ENCODE measurements at regions not wholly inside any gene's neighbourhood (a gene's known extent, or its start where the extent isn't known, plus 50 kb on each side); places are given as distances from the start of the nearest gene placed in this dataset.
"Not testable (repeated sequence)": the region's sequence is repeated elsewhere in the genome, so short reads cannot be mapped to it uniquely, and the experiment has no call there.

- DNase-seq, result no peak
- Histone ChIP-seq H3K36me3 (ENCODE audit: control insufficient read depth, insufficient read depth, low read length) (no peaks in the 10 kb centered on the region), H3K27me3 (replicated peaks; ENCODE audit: control insufficient read depth, insufficient read depth, low read length, poor library complexity, severe bottlenecking) (no peaks in the 10 kb centered on the region), H3K4me1 (ENCODE audit: control insufficient read depth, insufficient read depth, low read length, poor library complexity, severe bottlenecking) (no peaks in the 10 kb centered on the region), H3K9me3 (ENCODE audit: control insufficient read depth, low read length) (no peaks in the 10 kb centered on the region), H3K4me3 (ENCODE audit: insufficient read depth, low read depth, low read length, poor library complexity, severe bottlenecking) (no peak overlapping the region), H3K27ac (ENCODE audit: insufficient read depth, low read length, poor library complexity, severe bottlenecking) (no peak overlapping the region)
These were observed 102.6 kb downstream of the RSL24D1 start for GRCh38 chr15:55094136-55094535.

GRCh38 chr15:55088207-55088606 is 108.5 kb downstream of the RSL24D1 start:
- no peak overlapping the region for H3K27ac ChIP-seq (ENCODE audit: insufficient read depth, low read length, poor library complexity, severe bottlenecking)
- no peak for DNase-seq
- H3K4me3 ChIP-seq (ENCODE audit: insufficient read depth, low read depth, low read length, poor library complexity, severe bottlenecking), result no peak overlapping the region
- no peaks in the 10 kb centered on the region for H3K36me3 ChIP-seq (ENCODE audit: control insufficient read depth, insufficient read depth, low read length)
- no peaks in the 10 kb centered on the region for H3K27me3 ChIP-seq (replicated peaks; ENCODE audit: control insufficient read depth, insufficient read depth, low read length, poor library complexity, severe bottlenecking)
- H3K9me3 ChIP-seq (ENCODE audit: control insufficient read depth, low read length), result no peaks in the 10 kb centered on the region
- no peaks in the 10 kb centered on the region for H3K4me1 ChIP-seq (ENCODE audit: control insufficient read depth, insufficient read depth, low read length, poor library complexity, severe bottlenecking)

- no peaks in the 10 kb centered on the region for H3K27me3 ChIP-seq (replicated peaks; ENCODE audit: control insufficient read depth, insufficient read depth, low read length, poor library complexity, severe bottlenecking)
- H3K4me1 ChIP-seq (ENCODE audit: control insufficient read depth, insufficient read depth, low read length, poor library complexity, severe bottlenecking), result no peaks in the 10 kb centered on the region
- DNase-seq, result no peak
- H3K36me3 ChIP-seq (ENCODE audit: control insufficient read depth, insufficient read depth, low read length), result no peaks in the 10 kb centered on the region
- no peak overlapping the region for H3K4me3 ChIP-seq (ENCODE audit: insufficient read depth, low read depth, low read length, poor library complexity, severe bottlenecking)
- no peak overlapping the region for H3K27ac ChIP-seq (ENCODE audit: insufficient read depth, low read length, poor library complexity, severe bottlenecking)
- no peaks in the 10 kb centered on the region for H3K9me3 ChIP-seq (ENCODE audit: control insufficient read depth, low read length)
These were observed 112.1 kb downstream of the RSL24D1 start for GRCh38 chr15:55084673-55085072.

GRCh38 chr15:55084216-55084615 is 112.5 kb downstream of the RSL24D1 start:
- H3K9me3 ChIP-seq (ENCODE audit: control insufficient read depth, low read length), result no peaks in the 10 kb centered on the region

DNA sequence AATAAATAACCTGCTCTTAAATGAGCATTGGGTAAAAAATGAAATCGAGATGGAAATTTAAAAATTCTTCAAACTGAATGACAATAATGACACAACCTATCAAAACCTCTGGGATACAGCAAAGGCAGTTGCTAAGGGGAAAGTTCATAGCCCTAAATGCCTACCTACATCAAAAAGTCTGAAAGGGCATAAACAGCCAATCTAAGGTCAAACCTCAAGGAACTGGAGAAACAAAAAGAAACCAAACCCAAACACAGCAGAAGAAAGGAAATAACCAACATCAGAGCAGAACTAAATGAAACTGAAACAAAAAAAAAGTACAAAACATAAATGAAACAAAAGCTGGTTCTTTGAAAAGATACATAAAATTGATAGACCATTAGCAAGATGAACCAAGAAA is 119.7 kb downstream of the RSL24D1 start:
- H3K36me3 ChIP-seq (ENCODE audit: control insufficient read depth, insufficient read depth, low read length); H3K4me1 ChIP-seq (ENCODE audit: control insufficient read depth, insufficient read depth, low read length, poor library complexity, severe bottlenecking); H3K9me3 ChIP-seq (ENCODE audit: control insufficient read depth, low read length); H3K27ac ChIP-seq (ENCODE audit: insufficient read depth, low read length, poor library complexity, severe bottlenecking); H3K4me3 ChIP-seq (ENCODE audit: insufficient read depth, low read depth, low read length, poor library complexity, severe bottlenecking); H3K27me3 ChIP-seq (replicated peaks; ENCODE audit: control insufficient read depth, insufficient read depth, low read length, poor library complexity, severe bottlenecking); DNase-seq: not testable (repeated sequence)

More at GRCh38 chr15:55084216-55084615, 112.5 kb downstream of the RSL24D1 start:
- no peak overlapping the region for H3K27ac ChIP-seq (ENCODE audit: insufficient read depth, low read length, poor library complexity, severe bottlenecking)
- H3K4me1 ChIP-seq (ENCODE audit: control insufficient read depth, insufficient read depth, low read length, poor library complexity, severe bottlenecking), result no peaks in the 10 kb centered on the region
- H3K4me3 ChIP-seq (ENCODE audit: insufficient read depth, low read depth, low read length, poor library complexity, severe bottlenecking), result no peak overlapping the region
- H3K36me3 ChIP-seq (ENCODE audit: control insufficient read depth, insufficient read depth, low read length), result no peaks in the 10 kb centered on the region
- H3K27me3 ChIP-seq (replicated peaks; ENCODE audit: control insufficient read depth, insufficient read depth, low read length, poor library complexity, severe bottlenecking), result no peaks in the 10 kb centered on the region
- no peak for DNase-seq

DNA sequence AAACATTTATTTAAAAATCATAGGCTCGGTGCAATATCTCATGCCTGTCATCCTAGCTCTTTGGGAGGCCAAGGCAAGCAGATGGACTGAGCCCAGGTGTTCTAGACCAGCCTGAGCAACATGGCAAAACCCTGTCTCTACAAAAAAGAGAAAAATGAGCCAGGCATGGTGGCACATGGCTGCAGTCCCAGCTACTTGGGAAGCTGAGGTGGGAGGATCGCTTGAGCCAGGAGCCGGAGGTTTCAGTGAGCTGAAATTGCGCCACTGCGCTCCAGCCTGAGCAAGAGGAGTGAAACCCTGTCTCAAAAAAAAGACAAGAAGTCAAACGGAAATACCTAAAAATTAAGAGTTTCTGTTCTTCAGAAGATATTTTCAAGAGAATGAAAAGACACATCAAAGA is 122.3 kb downstream of the RSL24D1 start:
- Histone ChIP-seq H3K36me3 (ENCODE audit: control insufficient read depth, insufficient read depth, low read length) (no peaks in the 10 kb centered on the region), H3K4me1 (ENCODE audit: control insufficient read depth, insufficient read depth, low read length, poor library complexity, severe bottlenecking) (no peaks in the 10 kb centered on the region), H3K27me3 (replicated peaks; ENCODE audit: control insufficient read depth, insufficient read depth, low read length, poor library complexity, severe bottlenecking) (no peaks in the 10 kb centered on the region), H3K9me3 (ENCODE audit: control insufficient read depth, low read length) (no peaks in the 10 kb centered on the region), H3K27ac (ENCODE audit: insufficient read depth, low read length, poor library complexity, severe bottlenecking) (no peak overlapping the region), H3K4me3 (ENCODE audit: insufficient read depth, low read depth, low read length, poor library complexity, severe bottlenecking) (no peak overlapping the region)
- no peak for DNase-seq

DNA sequence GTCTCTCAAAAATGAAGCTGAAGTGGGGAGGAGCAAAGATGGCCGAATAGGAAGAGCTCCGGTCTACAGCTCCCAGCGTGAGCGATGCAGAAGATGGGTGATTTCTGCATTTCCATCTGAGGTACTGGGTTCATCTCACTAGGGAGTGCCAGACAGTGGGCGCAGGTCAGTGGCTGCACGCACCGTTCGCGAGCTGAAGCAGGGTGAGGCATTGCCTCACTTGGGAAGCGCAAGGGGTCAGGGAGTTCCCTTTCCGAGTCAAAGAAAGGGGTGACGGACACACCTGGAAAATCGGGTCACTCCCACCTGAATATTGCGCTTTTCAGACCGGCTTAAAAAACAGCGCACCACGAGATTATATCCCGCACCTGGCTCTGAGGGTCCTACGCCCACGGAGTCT is 132.8 kb downstream of the RSL24D1 start:
- H3K36me3 ChIP-seq (ENCODE audit: control insufficient read depth, insufficient read depth, low read length); H3K9me3 ChIP-seq (ENCODE audit: control insufficient read depth, low read length); H3K27me3 ChIP-seq (replicated peaks; ENCODE audit: control insufficient read depth, insufficient read depth, low read length, poor library complexity, severe bottlenecking); H3K4me3 ChIP-seq (ENCODE audit: insufficient read depth, low read depth, low read length, poor library complexity, severe bottlenecking); DNase-seq; H3K27ac ChIP-seq (ENCODE audit: insufficient read depth, low read length, poor library complexity, severe bottlenecking); H3K4me1 ChIP-seq (ENCODE audit: control insufficient read depth, insufficient read depth, low read length, poor library complexity, severe bottlenecking): not testable (repeated sequence)

GRCh38 chr15:55060836-55061235 is 135.9 kb downstream of the RSL24D1 start:
- Histone ChIP-seq H3K27me3 (replicated peaks; ENCODE audit: control insufficient read depth, insufficient read depth, low read length, poor library complexity, severe bottlenecking) (no peaks in the 10 kb centered on the region), H3K4me1 (ENCODE audit: control insufficient read depth, insufficient read depth, low read length, poor library complexity, severe bottlenecking) (no peaks in the 10 kb centered on the region)

GRCh38 chr15:55056500-55056899 is 140.2 kb downstream of the RSL24D1 start:
- Histone ChIP-seq H3K27ac (ENCODE audit: insufficient read depth, low read length, poor library complexity, severe bottlenecking) (no peak overlapping the region), H3K36me3 (ENCODE audit: control insufficient read depth, insufficient read depth, low read length) (no peaks in the 10 kb centered on the region), H3K4me3 (ENCODE audit: insufficient read depth, low read depth, low read length, poor library complexity, severe bottlenecking) (no peak overlapping the region), H3K9me3 (ENCODE audit: control insufficient read depth, low read length) (no peaks in the 10 kb centered on the region), H3K4me1 (ENCODE audit: control insufficient read depth, insufficient read depth, low read length, poor library complexity, severe bottlenecking) (no peaks in the 10 kb centered on the region), H3K27me3 (replicated peaks; ENCODE audit: control insufficient read depth, insufficient read depth, low read length, poor library complexity, severe bottlenecking) (no peaks in the 10 kb centered on the region)
- DNase-seq, result no peak

More at GRCh38 chr15:55060836-55061235, 135.9 kb downstream of the RSL24D1 start:
- Histone ChIP-seq H3K27ac (ENCODE audit: insufficient read depth, low read length, poor library complexity, severe bottlenecking) (no peak overlapping the region), H3K36me3 (ENCODE audit: control insufficient read depth, insufficient read depth, low read length) (no peaks in the 10 kb centered on the region), H3K4me3 (ENCODE audit: insufficient read depth, low read depth, low read length, poor library complexity, severe bottlenecking) (no peak overlapping the region), H3K9me3 (ENCODE audit: control insufficient read depth, low read length) (no peaks in the 10 kb centered on the region)
- DNase-seq, result no peak

DNA sequence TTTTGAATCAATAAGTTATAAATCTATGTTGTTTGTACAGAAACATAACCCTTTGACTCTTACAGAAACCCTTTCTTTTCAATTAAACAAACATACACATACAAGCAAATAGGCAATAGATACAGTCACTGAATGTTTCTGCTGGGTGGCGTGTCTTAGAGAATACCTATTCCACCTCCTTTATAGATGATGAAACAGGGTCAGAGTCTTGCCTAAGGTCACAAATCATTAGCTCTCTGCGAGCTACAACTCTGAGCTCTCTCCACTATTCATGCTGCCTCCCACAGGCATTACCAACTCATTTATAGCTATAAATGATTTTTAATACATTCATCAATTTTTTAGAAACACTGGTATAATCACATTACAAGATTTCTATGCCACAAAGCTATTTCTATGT is 152.6 kb downstream of the RSL24D1 start:
- Histone ChIP-seq H3K4me1 (ENCODE audit: control insufficient read depth, insufficient read depth, low read length, poor library complexity, severe bottlenecking) (no peaks in the 10 kb centered on the region), H3K9me3 (ENCODE audit: control insufficient read depth, low read length) (no peaks in the 10 kb centered on the region), H3K36me3 (ENCODE audit: control insufficient read depth, insufficient read depth, low read length) (no peaks in the 10 kb centered on the region), H3K27ac (ENCODE audit: insufficient read depth, low read length, poor library complexity, severe bottlenecking) (no peak overlapping the region), H3K4me3 (ENCODE audit: insufficient read depth, low read depth, low read length, poor library complexity, severe bottlenecking) (no peak overlapping the region), H3K27me3 (replicated peaks; ENCODE audit: control insufficient read depth, insufficient read depth, low read length, poor library complexity, severe bottlenecking) (no peaks in the 10 kb centered on the region)
- no peak for DNase-seq

DNA sequence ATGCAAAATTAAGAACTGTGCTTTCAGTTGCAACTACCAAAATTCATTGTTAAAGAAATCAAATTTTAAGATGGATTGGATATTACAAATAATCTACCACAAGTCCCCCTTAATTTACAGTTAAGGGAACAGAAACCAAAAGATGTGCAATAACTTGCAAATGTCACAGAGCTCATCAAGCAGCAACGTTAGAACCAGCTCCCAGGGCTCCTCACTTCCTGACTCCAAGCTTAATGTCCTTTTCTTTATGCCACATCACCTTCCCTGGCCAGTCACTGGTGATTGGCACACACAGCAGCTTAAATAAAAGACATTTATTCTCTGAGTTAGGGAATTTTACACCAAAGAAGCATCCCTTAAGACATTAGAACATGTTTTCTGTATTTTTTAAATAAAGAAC is 159.7 kb downstream of the RSL24D1 start:
- no peak for DNase-seq
- no peak overlapping the region for H3K27ac ChIP-seq (ENCODE audit: insufficient read depth, low read length, poor library complexity, severe bottlenecking)
- no peaks in the 10 kb centered on the region for H3K4me1 ChIP-seq (ENCODE audit: control insufficient read depth, insufficient read depth, low read length, poor library complexity, severe bottlenecking)

More for the DNA sequence above, 159.7 kb downstream of the RSL24D1 start:
- Histone ChIP-seq H3K36me3 (ENCODE audit: control insufficient read depth, insufficient read depth, low read length) (no peaks in the 10 kb centered on the region), H3K9me3 (ENCODE audit: control insufficient read depth, low read length) (no peaks in the 10 kb centered on the region), H3K4me3 (ENCODE audit: insufficient read depth, low read depth, low read length, poor library complexity, severe bottlenecking) (no peak overlapping the region), H3K27me3 (replicated peaks; ENCODE audit: control insufficient read depth, insufficient read depth, low read length, poor library complexity, severe bottlenecking) (no peaks in the 10 kb centered on the region)

All from effector memory CD4-positive, alpha-beta T cell (primary cell).